Ovary (tissue), 7 donors: ENCODE measurements at regions not wholly inside any gene's neighbourhood (a gene's known extent, or its start where the extent isn't known, plus 50 kb on each side); places are given as distances from the start of the nearest gene placed in this dataset.

Experiments
- DNase-seq, 5 donors: peaks; one replicate each; pipeline ENCODE4 v3.0.0-alpha.2; 2019 to 2020
- H3K27ac ChIP-seq, 2 donors: fragments of 200-600 bp; one replicate each; pipeline versions ENCODE4 v1.5.1 to v1.8.0; 2019 to 2022
- H3K27me3 ChIP-seq: fragments of 200-600 bp; one replicate; pipeline ENCODE4 v1.8.0; 2022
- H3K36me3 ChIP-seq: fragments of 200-600 bp; sonication (generic); one replicate; pipeline ENCODE4 v1.5.1; 2019
- H3K4me1 ChIP-seq: one replicate; pipeline ENCODE4 v1.8.1; 2013; ENCODE audit warnings: mild to moderate bottlenecking, moderate library complexity; ENCODE audit not compliant: insufficient read depth
- H3K4me3 ChIP-seq: fragments of 200-600 bp; sonication (generic); one replicate; pipeline ENCODE4 v1.5.1; 2017
- H3K9me3 ChIP-seq, 2 donors: fragments of 200-600 bp in 1 of 2; sonication (generic) in 1 of 2; one replicate each; pipeline versions ENCODE4 v1.5.1 to v1.8.1; 2013 to 2019; ENCODE audit warnings: mild to moderate bottlenecking in 1 of 2, moderate library complexity in 1 of 2
- EP300 ChIP-seq: sonication (generic); formaldehyde crosslinking; IDR thresholded peaks from one replicate; pipeline ENCODE4 v1.6.1; 2017; ENCODE audit warnings: antibody characterized with exemption
- POLR2A ChIP-seq: fragments of 450-650 bp; IDR thresholded peaks from one replicate; pipeline ENCODE4 v1.6.1; 2017; ENCODE audit warnings: antibody characterized with exemption, mild to moderate bottlenecking, moderate library complexity
- WGBS, 3 donors: extraction: QIAGEN DNeasy Blood & Tissue Kit in 1 of 3; methylation state at CpG; one replicate each; pipeline versions ENCODE4 v1.1.5 to v1.1.7; 2013 to 2017; 5-methylcytosine and 5-hydroxymethylcytosine counted together
- intact Hi-C, 4 donors: fragments of 100-400 bp; cut with DNase I; formaldehyde crosslinking; loops; one replicate each; pipeline versions ENCODE4 v1.11.0 to v1.15.1; 2022 to 2023
- TF ChIP-seq, protein P1 (sequence below), 3 donors: fragments of 450-650 bp in 2 of 3; fragments of 200-600 bp in 1 of 3; IDR thresholded peaks; one replicate each; pipeline versions ENCODE4 v1.5.1 to v1.8.0; 2016 to 2022; ENCODE audit warnings: antibody characterized with exemption in 3 of 3, mild to moderate bottlenecking in 1 of 3
- donor health status: DM: no; HTN: no; CAD: no; lungs with moderate emphysema.
- donor health status: DM: no; HTN: no; CAD: no.
- donor health status: Bipolar disorder and iron deficiency.
- donor health status: DM: no; HTN: no; CAD: no.
- donor health status: DM: yes; HTN: yes; CAD: no.

DNA sequence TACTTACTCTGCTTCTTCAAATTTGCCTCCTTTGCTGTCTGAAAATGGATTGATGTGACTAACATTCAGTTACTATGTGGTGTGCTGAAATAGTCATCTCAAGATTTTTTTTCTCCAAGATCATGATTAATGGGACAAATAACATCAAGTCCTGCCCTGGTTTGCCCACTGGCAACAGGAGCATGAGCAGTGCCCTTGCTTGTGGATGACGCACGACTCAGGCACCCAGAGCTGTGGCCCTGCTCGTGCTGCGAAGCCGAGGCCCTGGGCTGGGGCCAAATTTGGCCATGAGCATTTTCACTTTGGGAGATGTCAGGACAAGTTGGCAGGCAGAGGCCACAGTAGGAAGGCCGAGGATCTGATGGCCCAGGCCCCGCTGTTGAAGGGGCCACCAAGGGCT, 239.8 kb upstream of the IGFBP3 start:
- 90 to 96% (median 96%) methylated on average over 7 of the region's 7 CpGs for WGBS, 3 donors
- intact Hi-C loops, result no loop called here
- Histone ChIP-seq H3K4me1 (no peaks in the 10 kb centered on the region), H3K27me3 (no peaks in the 10 kb centered on the region), H3K36me3 (no peaks in the 10 kb centered on the region), H3K27ac (no peak overlapping the region), H3K9me3 (no peaks in the 10 kb centered on the region), H3K4me3 (no peak overlapping the region)
- no peak for DNase-seq
- TF ChIP-seq POLR2A, result no peak
- no peak for TF ChIP-seq EP300
- TF ChIP-seq, protein P1, sequence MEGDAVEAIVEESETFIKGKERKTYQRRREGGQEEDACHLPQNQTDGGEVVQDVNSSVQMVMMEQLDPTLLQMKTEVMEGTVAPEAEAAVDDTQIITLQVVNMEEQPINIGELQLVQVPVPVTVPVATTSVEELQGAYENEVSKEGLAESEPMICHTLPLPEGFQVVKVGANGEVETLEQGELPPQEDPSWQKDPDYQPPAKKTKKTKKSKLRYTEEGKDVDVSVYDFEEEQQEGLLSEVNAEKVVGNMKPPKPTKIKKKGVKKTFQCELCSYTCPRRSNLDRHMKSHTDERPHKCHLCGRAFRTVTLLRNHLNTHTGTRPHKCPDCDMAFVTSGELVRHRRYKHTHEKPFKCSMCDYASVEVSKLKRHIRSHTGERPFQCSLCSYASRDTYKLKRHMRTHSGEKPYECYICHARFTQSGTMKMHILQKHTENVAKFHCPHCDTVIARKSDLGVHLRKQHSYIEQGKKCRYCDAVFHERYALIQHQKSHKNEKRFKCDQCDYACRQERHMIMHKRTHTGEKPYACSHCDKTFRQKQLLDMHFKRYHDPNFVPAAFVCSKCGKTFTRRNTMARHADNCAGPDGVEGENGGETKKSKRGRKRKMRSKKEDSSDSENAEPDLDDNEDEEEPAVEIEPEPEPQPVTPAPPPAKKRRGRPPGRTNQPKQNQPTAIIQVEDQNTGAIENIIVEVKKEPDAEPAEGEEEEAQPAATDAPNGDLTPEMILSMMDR (IDR thresholded peaks at IDR 0.05), result no peak

DNA sequence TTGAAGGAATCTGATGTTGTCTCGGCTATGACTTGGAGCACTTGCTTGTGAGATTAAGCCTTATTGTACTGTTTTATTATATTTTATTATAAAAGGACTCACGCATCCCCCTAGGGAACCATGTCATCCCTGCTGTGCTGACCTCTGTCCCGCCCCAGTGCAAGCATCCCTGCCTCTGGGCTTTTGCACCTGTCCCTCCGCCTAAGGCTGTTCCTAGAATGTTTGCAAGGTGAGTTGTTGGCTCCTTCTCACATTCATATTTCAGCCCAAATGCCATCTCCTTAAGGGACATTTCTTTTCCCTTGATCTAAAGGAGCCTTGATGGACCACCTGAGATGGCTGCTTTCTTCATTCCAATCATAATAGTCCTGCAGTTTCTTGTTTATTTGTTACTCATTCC, 236.9 kb upstream of the IGFBP3 start:
- Histone ChIP-seq H3K27me3 (no peaks in the 10 kb centered on the region), H3K36me3 (no peaks in the 10 kb centered on the region), H3K9me3 (no peaks in the 10 kb centered on the region), H3K27ac (no peak overlapping the region), H3K4me3 (no peak overlapping the region), H3K4me1 (no peaks in the 10 kb centered on the region)
- TF ChIP-seq POLR2A (no peak), EP300 (no peak)
- TF ChIP-seq, protein P1 (IDR thresholded peaks at IDR 0.05), result no peak
- WGBS, 3 donors, result 96 to 99% (median 97%) methylated on average over 4 of the region's 4 CpGs
- no peak for DNase-seq
- intact Hi-C loops, result no loop called here

DNA sequence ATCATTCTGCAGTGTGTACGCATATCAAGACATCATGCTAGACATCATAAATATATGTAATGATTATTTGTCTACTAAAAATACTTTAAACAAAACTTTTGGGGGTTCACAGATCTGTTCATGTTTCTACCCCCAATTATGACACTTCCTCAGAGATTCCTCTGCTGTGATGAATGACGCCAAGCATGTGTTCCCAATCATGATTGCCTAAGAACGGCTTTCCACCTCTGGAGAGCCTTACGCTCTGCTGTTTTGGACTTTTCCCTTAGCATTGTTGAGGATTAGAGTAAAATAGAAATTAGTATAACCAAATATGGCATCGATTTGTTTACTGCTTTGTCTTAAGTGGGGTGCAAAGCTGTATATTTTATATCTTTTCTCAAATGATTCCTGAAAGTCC, 236.3 kb upstream of the IGFBP3 start:
- H3K9me3 ChIP-seq, result no peaks in the 10 kb centered on the region
- 88 to 97% (median 96%) methylated on average over 5 of the region's 5 CpGs for WGBS, 3 donors

DNA sequence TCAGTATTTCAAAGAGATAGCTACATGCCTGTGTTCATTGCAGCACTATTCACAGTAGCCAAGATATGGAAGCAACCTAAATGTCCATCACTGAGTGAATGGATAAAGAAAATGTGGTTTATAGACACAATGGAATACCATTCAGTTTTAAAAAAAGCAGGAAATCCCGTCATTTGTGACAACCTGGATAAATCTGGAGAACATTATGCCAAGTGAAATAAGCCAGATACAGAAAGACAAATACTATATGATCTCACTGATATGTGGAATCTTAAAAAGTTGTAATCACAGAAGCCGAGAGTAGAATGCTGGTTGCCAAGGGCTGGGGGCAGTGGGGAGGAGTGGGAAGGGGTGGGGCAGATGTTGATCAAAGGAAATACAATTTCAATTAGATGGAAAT, 235.8 kb upstream of the IGFBP3 start:
- H3K4me1 ChIP-seq, result no peaks in the 10 kb centered on the region
- no peaks in the 10 kb centered on the region for H3K36me3 ChIP-seq
- H3K27ac ChIP-seq, result no peak overlapping the region
- 72 to 95% (median 89%) methylated on average over 2 of the region's 2 CpGs for WGBS, 3 donors
- no peaks in the 10 kb centered on the region for H3K27me3 ChIP-seq
- H3K9me3 ChIP-seq, result no peaks in the 10 kb centered on the region
- no peak for DNase-seq
- no peak overlapping the region for H3K4me3 ChIP-seq
- intact Hi-C loops, result no loop called here
- TF ChIP-seq EP300 (no peak), POLR2A (no peak)
- TF ChIP-seq, protein P1 (IDR thresholded peaks at IDR 0.05), result no peak

More for the DNA sequence above, 236.3 kb upstream of the IGFBP3 start:
- DNase-seq, result no peak
- Histone ChIP-seq H3K4me1 (no peaks in the 10 kb centered on the region), H3K27ac (no peak overlapping the region), H3K27me3 (no peaks in the 10 kb centered on the region), H3K4me3 (no peak overlapping the region), H3K36me3 (no peaks in the 10 kb centered on the region)
- no peak for TF ChIP-seq POLR2A
- TF ChIP-seq EP300, result no peak
- TF ChIP-seq, protein P1 (IDR thresholded peaks at IDR 0.05), result no peak
- intact Hi-C loops, result no loop called here

DNA sequence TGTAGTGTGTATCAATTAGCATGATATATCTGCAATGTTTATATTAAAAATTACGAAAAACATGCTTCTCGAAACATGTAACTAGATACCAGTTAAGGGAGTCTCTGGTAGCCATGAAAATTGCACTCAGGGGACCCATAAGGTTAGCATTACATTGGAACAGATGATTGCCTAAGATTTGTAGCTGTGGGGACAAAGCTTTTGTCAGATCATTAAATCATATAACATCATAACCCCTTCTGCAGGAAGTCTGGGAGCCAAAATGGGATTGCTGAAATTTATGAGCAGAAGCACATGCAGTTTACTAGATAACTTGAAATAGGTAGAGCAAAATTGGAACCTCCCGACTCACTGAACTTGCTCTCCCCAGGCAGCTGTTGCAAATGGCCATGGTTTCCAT, 235.0 kb upstream of the IGFBP3 start:
- Histone ChIP-seq H3K27me3 (no peaks in the 10 kb centered on the region), H3K27ac (no peak overlapping the region), H3K36me3 (no peaks in the 10 kb centered on the region), H3K4me1 (peaks cover 2% of the 10 kb centered on the region), H3K9me3 (no peaks in the 10 kb centered on the region), H3K4me3 (no peak overlapping the region)
- intact Hi-C loops, result no loop called here
- TF ChIP-seq POLR2A (no peak), EP300 (no peak)
- TF ChIP-seq, protein P1 (IDR thresholded peaks at IDR 0.05), result no peak
- 73 to 87% (median 84%) methylated on average over 3 of the region's 3 CpGs for WGBS, 3 donors
- DNase-seq, result no peak
